Hepatocyte (in vitro differentiated cells): ENCODE measurements at regions not wholly inside any gene's neighbourhood (a gene's known extent, or its start where the extent isn't known, plus 50 kb on each side); places are given as distances from the start of the nearest gene placed in this dataset.

ENCODE experiments used
- DNase-seq: peaks from one replicate; pipeline ENCODE4 v3.0.0-alpha.2; 2016; ENCODE audit warnings: low spot score
- H2AFZ ChIP-seq: fragments of 200-600 bp; sonication (generic); 2 replicates; pipeline ENCODE4 v1.6.0; 2016; ENCODE audit warnings: antibody characterized with exemption, mild to moderate bottlenecking
- H3K27ac ChIP-seq: fragments of 200-600 bp; sonication (generic); 2 replicates; pipeline ENCODE4 v1.5.1; 2016; ENCODE audit warnings: mild to moderate bottlenecking
- H3K27me3 ChIP-seq: fragments of 200-600 bp; sonication (generic); 2 replicates; pipeline ENCODE4 v1.6.1; 2016
- H3K36me3 ChIP-seq: fragments of 200-600 bp; sonication (generic); replicated peaks from 2 replicates; pipeline ENCODE4 v1.5.1; 2016; ENCODE audit warnings: low read depth; ENCODE audit not compliant: insufficient read depth
- H3K4me1 ChIP-seq: fragments of 200-600 bp; sonication (generic); 2 replicates; pipeline ENCODE4 v1.5.1; 2016; ENCODE audit warnings: mild to moderate bottlenecking, moderate library complexity; ENCODE audit not compliant: insufficient read depth
- H3K4me2 ChIP-seq: fragments of 200-600 bp; sonication (generic); 2 replicates; pipeline ENCODE4 v1.6.0; 2016
- H3K4me3 ChIP-seq: fragments of 200-600 bp; sonication (generic); 2 replicates; pipeline ENCODE4 v1.5.1; 2016; ENCODE audit warnings: mild to moderate bottlenecking
- H3K79me2 ChIP-seq: fragments of 200-600 bp; sonication (generic); 2 replicates; pipeline ENCODE4 v1.6.0; 2017; ENCODE audit warnings: mild to moderate bottlenecking
- H3K9me2 ChIP-seq: fragments of 200-600 bp; sonication (generic); replicated peaks from 2 replicates; pipeline ENCODE4 v1.6.0; 2017; ENCODE audit warnings: mild to moderate bottlenecking; ENCODE audit not compliant: insufficient read depth
- H3K9me3 ChIP-seq: fragments of 200-600 bp; sonication (generic); 2 replicates; pipeline ENCODE4 v1.5.1; 2016; ENCODE audit warnings: low read depth, mild to moderate bottlenecking
- H4K20me1 ChIP-seq: fragments of 200-600 bp; sonication (generic); 2 replicates; pipeline ENCODE4 v1.6.0; 2016; ENCODE audit warnings: mild to moderate bottlenecking; ENCODE audit not compliant: insufficient read depth, poor library complexity, severe bottlenecking
- EZH2 ChIP-seq: fragments of 200-600 bp; sonication (generic); IDR thresholded peaks from 2 replicates; pipeline ENCODE4 v1.6.1; 2016; ENCODE audit warnings: antibody characterized with exemption, mild to moderate bottlenecking, borderline replicate concordance
- EZH2phosphoT487 ChIP-seq: fragments of 200-600 bp; sonication (generic); IDR thresholded peaks from one replicate; pipeline ENCODE4 v1.6.1; 2018; ENCODE audit warnings: antibody characterized with exemption, mild to moderate bottlenecking, low read depth, moderate library complexity; ENCODE audit not compliant: unreplicated experiment, severe bottlenecking
- WGBS: methylation state at CpG from one replicate; pipeline ENCODE4 v1.1.6; 2016; ENCODE audit warnings: low lambda C conversion rate; ENCODE audit errors: missing lambda C conversion rate; 5-methylcytosine and 5-hydroxymethylcytosine counted together
- TF ChIP-seq, protein P1 (sequence below): fragments of 200-600 bp; sonication (generic); IDR thresholded peaks from 2 replicates; pipeline ENCODE4 v1.5.1; 2016; ENCODE audit warnings: antibody characterized with exemption, mild to moderate bottlenecking; ENCODE audit not compliant: poor library complexity

DNA sequence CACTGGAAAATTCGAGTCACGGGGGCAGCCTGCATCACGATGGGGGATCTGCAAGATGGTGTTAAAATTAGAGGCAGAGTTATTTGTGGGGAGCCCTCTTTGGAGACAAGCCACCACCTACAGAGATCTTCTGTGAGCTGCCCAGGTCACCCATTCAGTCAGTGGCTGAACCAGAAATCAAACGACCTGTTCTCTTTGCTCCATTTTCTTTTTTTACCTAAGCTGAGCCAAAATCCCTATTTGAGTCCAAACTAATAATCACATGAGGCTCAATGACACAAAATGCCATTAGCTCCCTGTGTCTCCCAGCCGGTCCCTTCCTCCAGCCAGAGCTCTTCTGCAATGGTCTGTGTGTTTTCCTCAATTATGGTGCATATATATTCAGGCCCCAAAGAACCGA is 394.2 kb downstream of the AGTPBP1 start:
- TF ChIP-seq EZH2phosphoT487 (no peak), EZH2 (no peak)
- TF ChIP-seq, protein P1, sequence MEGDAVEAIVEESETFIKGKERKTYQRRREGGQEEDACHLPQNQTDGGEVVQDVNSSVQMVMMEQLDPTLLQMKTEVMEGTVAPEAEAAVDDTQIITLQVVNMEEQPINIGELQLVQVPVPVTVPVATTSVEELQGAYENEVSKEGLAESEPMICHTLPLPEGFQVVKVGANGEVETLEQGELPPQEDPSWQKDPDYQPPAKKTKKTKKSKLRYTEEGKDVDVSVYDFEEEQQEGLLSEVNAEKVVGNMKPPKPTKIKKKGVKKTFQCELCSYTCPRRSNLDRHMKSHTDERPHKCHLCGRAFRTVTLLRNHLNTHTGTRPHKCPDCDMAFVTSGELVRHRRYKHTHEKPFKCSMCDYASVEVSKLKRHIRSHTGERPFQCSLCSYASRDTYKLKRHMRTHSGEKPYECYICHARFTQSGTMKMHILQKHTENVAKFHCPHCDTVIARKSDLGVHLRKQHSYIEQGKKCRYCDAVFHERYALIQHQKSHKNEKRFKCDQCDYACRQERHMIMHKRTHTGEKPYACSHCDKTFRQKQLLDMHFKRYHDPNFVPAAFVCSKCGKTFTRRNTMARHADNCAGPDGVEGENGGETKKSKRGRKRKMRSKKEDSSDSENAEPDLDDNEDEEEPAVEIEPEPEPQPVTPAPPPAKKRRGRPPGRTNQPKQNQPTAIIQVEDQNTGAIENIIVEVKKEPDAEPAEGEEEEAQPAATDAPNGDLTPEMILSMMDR = no peak
- Histone ChIP-seq H3K4me1 (no peaks in the 10 kb centered on the region), H3K36me3 (no peaks in the 10 kb centered on the region), H3K27ac (no peak overlapping the region), H3K4me2 (no peak overlapping the region), H3K9me2 (no peaks in the 10 kb centered on the region), H3K79me2 (no peaks in the 10 kb centered on the region), H3K9me3 (no peaks in the 10 kb centered on the region), H3K27me3 (peaks cover 10% of the 10 kb centered on the region), H2AFZ (no peak overlapping the region), H4K20me1 (no peaks in the 10 kb centered on the region), H3K4me3 (no peak overlapping the region)
- WGBS = 73% methylated on average over 6 of the region's 6 CpGs
- DNase-seq = no peak

DNA sequence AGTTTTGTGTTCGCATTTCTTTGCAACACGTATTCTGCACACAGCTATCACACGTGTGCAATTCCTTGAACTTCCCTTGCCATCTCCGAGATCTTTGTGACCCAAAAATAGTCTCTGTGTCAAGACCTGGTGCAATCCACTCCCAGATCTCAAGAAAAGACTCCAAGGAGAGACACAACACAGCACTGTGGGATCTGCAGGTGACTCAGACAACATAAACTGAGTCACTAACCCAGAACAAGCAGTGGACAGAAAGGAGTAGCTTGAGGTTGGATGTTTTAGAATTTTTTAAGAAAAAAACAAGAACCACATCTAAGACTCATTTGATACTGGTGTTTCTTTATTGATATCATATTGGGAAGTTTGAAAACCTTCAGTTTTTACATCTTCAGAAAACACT is 396.9 kb downstream of the AGTPBP1 start:
- Histone ChIP-seq H3K4me3 (no peak overlapping the region), H3K36me3 (no peaks in the 10 kb centered on the region), H3K4me1 (no peaks in the 10 kb centered on the region), H3K4me2 (no peak overlapping the region), H2AFZ (no peak overlapping the region), H3K79me2 (no peaks in the 10 kb centered on the region), H3K27me3 (peaks cover 11% of the 10 kb centered on the region), H4K20me1 (no peaks in the 10 kb centered on the region), H3K9me2 (no peaks in the 10 kb centered on the region), H3K9me3 (no peaks in the 10 kb centered on the region), H3K27ac (no peak overlapping the region)
- DNase-seq = no peak
- TF ChIP-seq EZH2phosphoT487 (no peak), EZH2 (no peak)
- TF ChIP-seq, protein P1 = no peak
- WGBS = 76% methylated on average over 4 of the region's 4 CpGs

DNA sequence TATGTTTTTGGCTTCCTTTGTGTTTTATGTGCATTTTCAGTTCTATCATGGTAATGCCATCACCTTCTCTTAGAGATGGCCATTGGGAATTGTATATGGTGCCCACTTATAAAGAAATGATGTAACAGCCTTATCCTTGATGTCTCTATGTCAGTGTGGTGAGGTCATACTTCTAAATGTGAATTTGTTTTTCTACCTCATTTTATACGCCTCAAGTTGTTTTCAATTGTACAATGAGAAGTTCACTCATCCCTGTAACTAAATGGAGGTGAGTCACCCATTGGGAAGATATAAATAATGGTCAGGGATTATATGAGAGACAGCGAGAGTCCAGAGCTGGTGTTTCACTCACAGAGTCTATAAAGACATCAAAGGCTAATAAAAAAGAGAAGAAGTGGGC is 402.4 kb downstream of the AGTPBP1 start:
- H3K4me1 ChIP-seq = no peaks in the 10 kb centered on the region
- H3K27me3 ChIP-seq = peaks cover 35% of the 10 kb centered on the region
- H3K4me3 ChIP-seq = no peak overlapping the region
- H3K4me2 ChIP-seq = no peak overlapping the region
- H3K27ac ChIP-seq = no peak overlapping the region
- H3K79me2 ChIP-seq = no peaks in the 10 kb centered on the region
- H3K9me2 ChIP-seq = no peaks in the 10 kb centered on the region
- H2AFZ ChIP-seq = no peak overlapping the region
- 24% methylated on average over 2 of the region's 2 CpGs for WGBS
- no peaks in the 10 kb centered on the region for H3K36me3 ChIP-seq
- H4K20me1 ChIP-seq = no peaks in the 10 kb centered on the region
- no peak for DNase-seq
- no peaks in the 10 kb centered on the region for H3K9me3 ChIP-seq
- TF ChIP-seq EZH2 = no peak
- TF ChIP-seq, protein P1 = no peak
- TF ChIP-seq EZH2phosphoT487 = no peak

- H3K27me3 ChIP-seq = peaks cover 33% of the 10 kb centered on the region
- no peaks in the 10 kb centered on the region for H3K36me3 ChIP-seq
- H4K20me1 ChIP-seq = no peaks in the 10 kb centered on the region
- H2AFZ ChIP-seq = no peak overlapping the region
- no peak for DNase-seq
- no peak overlapping the region for H3K4me3 ChIP-seq
- no peak overlapping the region for H3K4me2 ChIP-seq
- TF ChIP-seq, protein P1 = no peak
- TF ChIP-seq EZH2phosphoT487 (peak; percentile 52), EZH2 (no peak)
- no peaks in the 10 kb centered on the region for H3K9me3 ChIP-seq
- 45% methylated on average over 2 of the region's 2 CpGs for WGBS
- no peak overlapping the region for H3K27ac ChIP-seq
- no peaks in the 10 kb centered on the region for H3K79me2 ChIP-seq
- no peaks in the 10 kb centered on the region for H3K9me2 ChIP-seq
- H3K4me1 ChIP-seq = no peaks in the 10 kb centered on the region
These were observed 407.5 kb downstream of the AGTPBP1 start for GRCh38 chr9:85334228-85334627.
